ENCODE measurements at regions not wholly inside any gene's neighbourhood (a gene's known extent, or its start where the extent isn't known, plus 50 kb on each side); places are given as distances from the start of the nearest gene placed in this dataset.
"Not testable (repeated sequence)": the region's sequence is repeated elsewhere in the genome, so short reads cannot be mapped to it uniquely, and the experiment has no call there.

GRCh38 chr15:66635817-66636216 lies 66.2 kb upstream of the SMAD6 start:
- DNase-seq (ENCODE audit: low spot score), result no peak

- not testable (repeated sequence) for DNase-seq (ENCODE audit: low spot score)
Measured at GRCh38 chr15:66637044-66637443, 65.0 kb upstream of the SMAD6 start.

GRCh38 chr15:66638377-66638776 lies 63.7 kb upstream of the SMAD6 start:
- no peak for DNase-seq (ENCODE audit: low spot score)

GRCh38 chr15:66641485-66642315 lies 60.3 kb upstream of the SMAD6 start:
- DNase-seq (ENCODE audit: low spot score), result no peak

GRCh38 chr15:66642514-66642913 lies 59.5 kb upstream of the SMAD6 start:
- no peak for DNase-seq (ENCODE audit: low spot score)

- DNase-seq (ENCODE audit: low spot score), result no peak
Measured at GRCh38 chr15:66643033-66643432, 59.0 kb upstream of the SMAD6 start.

- no peak for DNase-seq (ENCODE audit: low spot score)
Measured at GRCh38 chr15:66644000-66644787, 57.8 kb upstream of the SMAD6 start.

- DNase-seq (ENCODE audit: low spot score), result no peak
Measured at GRCh38 chr15:66644869-66645268, 57.2 kb upstream of the SMAD6 start.

GRCh38 chr15:66646308-66646707 lies 55.7 kb upstream of the SMAD6 start:
- no peak for DNase-seq (ENCODE audit: low spot score)

GRCh38 chr15:66646799-66647198 lies 55.2 kb upstream of the SMAD6 start:
- no peak for DNase-seq (ENCODE audit: low spot score)

- DNase-seq (ENCODE audit: low spot score), result no peak
Measured at GRCh38 chr15:66647358-66647757, 54.7 kb upstream of the SMAD6 start.

- no peak for DNase-seq (ENCODE audit: low spot score)
Measured at GRCh38 chr15:66648588-66648987, 53.4 kb upstream of the SMAD6 start.

- DNase-seq (ENCODE audit: low spot score), result no peak
Measured at GRCh38 chr15:66649235-66649984, 52.6 kb upstream of the SMAD6 start.

GRCh38 chr15:66650433-66650832 lies 51.6 kb upstream of the SMAD6 start:
- DNase-seq (ENCODE audit: low spot score), result no peak

GRCh38 chr15:66651198-66651597 lies 50.8 kb upstream of the SMAD6 start:
- DNase-seq (ENCODE audit: low spot score), result no peak

- DNase-seq (ENCODE audit: low spot score), result no peak
Measured at GRCh38 chr15:66651913-66652642, 50.0 kb upstream of the SMAD6 start.

All from putamen (tissue), 1 donor.